Pancreas (tissue), 10 donors: ENCODE measurements at regions not wholly inside any gene's neighbourhood (a gene's known extent, or its start where the extent isn't known, plus 50 kb on each side); places are given as distances from the start of the nearest gene placed in this dataset.
A peak's percentile ranks its signal among the peaks of the same experiment; 100 is the strongest.

Experiments used
- ATAC-seq, 4 donors: fragments of 200-7000 bp; cut with Tn5 transposase; one replicate each; pipeline versions ENCODE4 v1.8.0 to v1.9.1; 2020; ENCODE audit warnings: mild to moderate bottlenecking in 4 of 4, moderate library complexity in 4 of 4
- DNase-seq, 6 donors: peaks; one replicate each; pipeline ENCODE4 v3.0.0-alpha.2; 2020
- FAIRE-seq: peaks from 2 replicates; lab custom pipeline; 2012; peaks lifted over from hg19 to GRCh38; lab: Jason Lieb, UNC
- H3K27ac ChIP-seq, 4 donors: fragments of 200-600 bp; sonication (generic); 1 replicate in 3 of 4; 2 replicates in 1 of 4; pipeline versions ENCODE4 v1.5.0 to v1.8.0; 2020
- H3K27me3 ChIP-seq, 4 donors: fragments of 200-600 bp; one replicate each; pipeline ENCODE4 v1.8.0; 2021
- H3K36me3 ChIP-seq, 3 donors: fragments of 200-600 bp; sonication (generic) in 1 of 3; one replicate each; pipeline versions ENCODE4 v1.5.0 to v1.8.0; 2020 to 2021
- H3K4me1 ChIP-seq, 3 donors: fragments of 200-600 bp; one replicate each; pipeline ENCODE4 v1.8.0; 2021
- H3K4me3 ChIP-seq, 4 donors: fragments of 200-600 bp; sonication (generic) in 2 of 4; one replicate each; pipeline versions ENCODE4 v1.5.0 to v1.8.0; 2020 to 2021
- H3K9me3 ChIP-seq, 4 donors: fragments of 200-600 bp; one replicate each; pipeline ENCODE4 v1.8.0; 2021
- CTCF ChIP-seq, 4 donors: fragments of 200-600 bp; sonication (generic) in 3 of 4; IDR thresholded peaks; one replicate each; pipeline versions ENCODE4 v1.5.0 to v1.8.0; 2021; ENCODE audit warnings: antibody characterized with exemption in 4 of 4
- WGBS, 2 donors: extraction: QIAGEN DNeasy Blood & Tissue Kit; methylation state at CpG; one replicate each; pipeline ENCODE4 v1.1.7; 2013; 5-methylcytosine and 5-hydroxymethylcytosine counted together
- intact Hi-C, 3 donors: fragments of 100-400 bp; cut with DNase I; formaldehyde crosslinking; loops; one replicate each; pipeline versions ENCODE4 v1.11.1 to v1.14.2; 2022
- donor health status: healthy with polysubstance abuse.
- donor health status: DM: no; HTN: no; CAD: no; lungs with moderate emphysema.
- donor health status: DM: no; HTN: no; CAD: no.
- donor health status: control.
- donor health status: control.
- donor health status: Bipolar disorder and iron deficiency.
- donor health status: DM: yes; HTN: yes; CAD: no.
- donor health status: DM: no; HTN: no; CAD: no.
- donor health status: DM: no; HTN: no; CAD: no.
- donor health status: DM: yes; HTN: yes; CAD: no.

GRCh38 chr12:28766398-28766797 is 382.7 kb upstream of the FAR2 start:
- DNase-seq, result no peak
- H3K36me3 ChIP-seq, result no peaks in the 10 kb centered on the region
- no peaks in the 10 kb centered on the region for H3K9me3 ChIP-seq
- no peaks in the 10 kb centered on the region for H3K4me1 ChIP-seq
- H3K4me3 ChIP-seq, result no peak overlapping the region
- no peak overlapping the region for H3K27ac ChIP-seq
- no peaks in the 10 kb centered on the region for H3K27me3 ChIP-seq
- no peak for TF ChIP-seq CTCF (IDR thresholded peaks at IDR 0.05)
- FAIRE-seq, result no peak
- no peak for ATAC-seq
- 89 to 95% methylated on average over 1 of the region's 1 CpG for WGBS, 2 donors
- intact Hi-C loops, result no loop called here

DNA sequence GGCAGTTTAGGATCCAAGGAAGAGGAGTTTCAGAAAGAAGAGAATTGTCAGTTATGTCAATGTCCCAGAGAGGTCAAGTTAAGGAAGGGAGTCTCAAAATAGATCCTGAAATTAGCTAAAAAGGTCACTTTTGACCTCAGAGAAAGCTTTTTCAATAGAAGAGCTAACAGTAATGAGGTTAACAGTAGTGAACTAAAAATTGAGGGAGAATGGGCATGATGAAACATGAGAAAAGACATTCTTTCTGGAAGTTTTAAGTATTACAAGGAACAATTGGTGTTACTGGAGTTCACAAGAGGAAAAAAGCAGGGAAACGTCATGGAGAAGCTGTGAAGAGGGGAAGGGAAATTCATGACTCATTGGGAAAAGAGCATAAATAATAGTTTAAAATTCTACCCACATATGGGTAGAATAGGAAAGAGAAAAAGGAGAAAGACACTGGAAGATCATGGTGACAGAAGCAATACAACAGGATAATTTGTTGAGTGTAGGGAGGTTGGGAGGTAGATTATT is 381.2 kb upstream of the FAR2 start:
- Histone ChIP-seq H3K4me3 (no peak overlapping the region), H3K27ac (no peak overlapping the region), H3K9me3 (no peaks in the 10 kb centered on the region), H3K4me1 (no peaks in the 10 kb centered on the region), H3K27me3 (no peaks in the 10 kb centered on the region), H3K36me3 (no peaks in the 10 kb centered on the region)
- TF ChIP-seq CTCF (IDR thresholded peaks at IDR 0.05), result no peak
- DNase-seq, result no peak
- intact Hi-C loops, result no loop called here
- no peak for FAIRE-seq
- WGBS, 2 donors, result 31 to 38% methylated on average over 1 of the region's 1 CpG
- no peak for ATAC-seq

- Histone ChIP-seq H3K27me3 (no peaks in the 10 kb centered on the region), H3K36me3 (no peaks in the 10 kb centered on the region), H3K4me3 (no peak overlapping the region), H3K27ac (no peak overlapping the region), H3K9me3 (no peaks in the 10 kb centered on the region), H3K4me1 (no peaks in the 10 kb centered on the region)
- 64 to 66% methylated on average over 5 of the region's 5 CpGs for WGBS, 2 donors
- intact Hi-C loops, result no loop called here
- ATAC-seq (peak in 2 of 4 donors; percentile 29 to 53), DNase-seq (no peak), FAIRE-seq (no peak)
- TF ChIP-seq CTCF (IDR thresholded peaks at IDR 0.05), result no peak
Measured at GRCh38 chr12:28770322-28770721, 378.8 kb upstream of the FAR2 start.

- no peaks in the 10 kb centered on the region for H3K27me3 ChIP-seq
- no peak overlapping the region for H3K27ac ChIP-seq
- 41 to 42% methylated on average over 4 of the region's 4 CpGs for WGBS, 2 donors
- DNase-seq (no peak), ATAC-seq (peak in 2 of 4 donors; percentile 26 to 71), FAIRE-seq (no peak)
- no peak for TF ChIP-seq CTCF (IDR thresholded peaks at IDR 0.05)
- H3K9me3 ChIP-seq, result no peaks in the 10 kb centered on the region
- no peaks in the 10 kb centered on the region for H3K36me3 ChIP-seq
- H3K4me1 ChIP-seq, result no peaks in the 10 kb centered on the region
- no peak overlapping the region for H3K4me3 ChIP-seq
- intact Hi-C loops, result no loop called here
Measured at GRCh38 chr12:28771968-28772367, 377.1 kb upstream of the FAR2 start.

- FAIRE-seq (no peak), DNase-seq (no peak), ATAC-seq (no peak)
- no peak for TF ChIP-seq CTCF (IDR thresholded peaks at IDR 0.05)
- intact Hi-C loops, result no loop called here
- no peaks in the 10 kb centered on the region for H3K9me3 ChIP-seq
- 78 to 90% methylated on average over 4 of the region's 4 CpGs for WGBS, 2 donors
- H3K27ac ChIP-seq, result no peak overlapping the region
- no peak overlapping the region for H3K4me3 ChIP-seq
- no peaks in the 10 kb centered on the region for H3K36me3 ChIP-seq
- no peaks in the 10 kb centered on the region for H3K27me3 ChIP-seq
- H3K4me1 ChIP-seq, result no peaks in the 10 kb centered on the region
Measured at GRCh38 chr12:28775556-28775955, 373.5 kb upstream of the FAR2 start.
